K562 (cell line): ENCODE measurements at regions not wholly inside any gene's neighbourhood (a gene's known extent, or its start where the extent isn't known, plus 50 kb on each side); places are given as distances from the start of the nearest gene placed in this dataset.

Experiments used
- CHD2 ChIP-seq: IDR thresholded peaks from 2 replicates; pipeline ENCODE4 v1.6.1; 2011; ENCODE audit warnings: low read depth, low read length
- DPF2 ChIP-seq: fragments of 450-650 bp; IDR thresholded peaks from 2 replicates; pipeline ENCODE4 v1.6.1; 2016
- FOXM1 ChIP-seq, 2 experiments: fragments of 450-650 bp in 1 of 2; sonication (generic) in 1 of 2; formaldehyde crosslinking in 1 of 2; IDR thresholded peaks; 2 replicates each; pipeline versions ENCODE4 v1.6.1 to v1.9.0; 2017 to 2022; ENCODE audit warnings: low read depth in 2 of 2, mild to moderate bottlenecking in 2 of 2, missing genetic modification reagents in 1 of 2, moderate library complexity in 1 of 2
- GMEB1 ChIP-seq: fragments of 250-450 bp; sonication (Bioruptor Pico); IDR thresholded peaks from 2 replicates; pipeline ENCODE4 v1.4.0; 2020; ENCODE audit warnings: mild to moderate bottlenecking
- LCOR ChIP-seq: sonication (generic); formaldehyde crosslinking; IDR thresholded peaks from 2 replicates; pipeline ENCODE4 v1.8.0; 2022; ENCODE audit warnings: mild to moderate bottlenecking, missing genetic modification reagents
- MTF1 ChIP-seq: fragments of 250-450 bp; sonication (Bioruptor Pico); IDR thresholded peaks from 2 replicates; pipeline ENCODE4 v1.9.0; 2021; ENCODE audit warnings: moderate library complexity, mild to moderate bottlenecking, inconsistent platforms, borderline replicate concordance
- SUPT5H ChIP-seq: fragments of 450-650 bp; IDR thresholded peaks from 2 replicates; pipeline ENCODE4 v1.6.1; 2016
- ZBTB12 ChIP-seq: fragments of 250-450 bp; sonication (Bioruptor Pico); IDR thresholded peaks from 2 replicates; pipeline ENCODE4 v1.4.0; 2020
- ZNF239 ChIP-seq: fragments of 250-450 bp; sonication (Bioruptor Pico); IDR thresholded peaks from 2 replicates; pipeline ENCODE4 v1.4.0; 2020; ENCODE audit warnings: mild to moderate bottlenecking
- ZNF668 ChIP-seq: fragments of 250-450 bp; sonication (Bioruptor Pico); IDR thresholded peaks from 2 replicates; pipeline ENCODE4 v1.8.0; 2022; ENCODE audit warnings: mild to moderate bottlenecking, inconsistent platforms
- TF ChIP-seq, protein P1 (sequence below): fragments of 450-650 bp; formaldehyde crosslinking; IDR thresholded peaks from 2 replicates; pipeline ENCODE4 v1.4.0; 2020; ENCODE audit warnings: mild to moderate bottlenecking, moderate library complexity
- TF ChIP-seq, protein P2 (sequence below): fragments of 250-450 bp; sonication (Bioruptor Pico); IDR thresholded peaks from 2 replicates; pipeline ENCODE4 v1.8.0; 2021; ENCODE audit warnings: moderate library complexity, mild to moderate bottlenecking, inconsistent platforms
- TF ChIP-seq, protein P3 (sequence below), 2 experiments: IDR thresholded peaks; 2 replicates each; pipeline ENCODE4 v1.6.1; 2011; ENCODE audit warnings: borderline replicate concordance in 1 of 2, control low read depth in 1 of 2, low read depth in 1 of 2, low read length in 1 of 2, mild to moderate bottlenecking in 1 of 2, mixed read lengths in 1 of 2, moderate library complexity in 1 of 2; ENCODE audit not compliant: insufficient read depth in 1 of 2, insufficient read length in 1 of 2, poor library complexity in 1 of 2, severe bottlenecking in 1 of 2; ENCODE audit errors: extremely low read depth in 1 of 2
- TF ChIP-seq, protein P4 (sequence below): sonication (generic); formaldehyde crosslinking; IDR thresholded peaks from 2 replicates; pipeline ENCODE4 v1.8.1; 2023; ENCODE audit warnings: mild to moderate bottlenecking, missing genetic modification reagents

DNA sequence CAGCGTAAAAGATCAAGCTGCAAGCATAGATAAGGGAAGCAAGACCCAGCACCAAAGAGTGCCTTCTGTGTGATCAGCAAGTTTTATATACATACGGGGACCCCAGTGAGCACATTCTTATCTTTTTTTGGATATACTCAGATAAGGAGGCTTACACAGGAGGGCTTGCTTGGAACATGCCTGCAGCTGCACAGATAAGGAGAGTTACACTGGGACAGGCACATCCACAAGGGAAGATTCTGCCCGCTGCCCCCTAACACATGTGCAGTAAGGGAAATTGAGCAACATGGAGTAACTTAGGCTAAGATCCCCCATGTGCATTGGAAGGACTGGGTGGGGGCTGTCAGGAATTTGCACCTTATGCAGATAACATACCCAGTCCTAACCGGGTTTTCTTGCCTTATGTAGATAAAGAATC is 1334.8 kb downstream of the MRPL39 start (continued):
- TF ChIP-seq, protein P1, sequence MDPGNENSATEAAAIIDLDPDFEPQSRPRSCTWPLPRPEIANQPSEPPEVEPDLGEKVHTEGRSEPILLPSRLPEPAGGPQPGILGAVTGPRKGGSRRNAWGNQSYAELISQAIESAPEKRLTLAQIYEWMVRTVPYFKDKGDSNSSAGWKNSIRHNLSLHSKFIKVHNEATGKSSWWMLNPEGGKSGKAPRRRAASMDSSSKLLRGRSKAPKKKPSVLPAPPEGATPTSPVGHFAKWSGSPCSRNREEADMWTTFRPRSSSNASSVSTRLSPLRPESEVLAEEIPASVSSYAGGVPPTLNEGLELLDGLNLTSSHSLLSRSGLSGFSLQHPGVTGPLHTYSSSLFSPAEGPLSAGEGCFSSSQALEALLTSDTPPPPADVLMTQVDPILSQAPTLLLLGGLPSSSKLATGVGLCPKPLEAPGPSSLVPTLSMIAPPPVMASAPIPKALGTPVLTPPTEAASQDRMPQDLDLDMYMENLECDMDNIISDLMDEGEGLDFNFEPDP (CRISPR knock-in tag), result no peak
- no peak for TF ChIP-seq LCOR (CRISPR knock-in tag)
- peak; percentile 92 for TF ChIP-seq DPF2
- TF ChIP-seq ZBTB12 (CRISPR knock-in tag), result peak; percentile 86
- TF ChIP-seq FOXM1 (IDR thresholded peaks at IDR 0.05; ENCODE audit: low read depth), result peak; percentile 92
- TF ChIP-seq FOXM1 (CRISPR knock-in tag; IDR thresholded peaks at IDR 0.05; ENCODE audit: low read depth), result no peak
- TF ChIP-seq MTF1 (CRISPR knock-in tag), result peak; percentile 73; the same call in 1 of the 2 replicates
- TF ChIP-seq CHD2, result no peak
- TF ChIP-seq, protein P2, sequence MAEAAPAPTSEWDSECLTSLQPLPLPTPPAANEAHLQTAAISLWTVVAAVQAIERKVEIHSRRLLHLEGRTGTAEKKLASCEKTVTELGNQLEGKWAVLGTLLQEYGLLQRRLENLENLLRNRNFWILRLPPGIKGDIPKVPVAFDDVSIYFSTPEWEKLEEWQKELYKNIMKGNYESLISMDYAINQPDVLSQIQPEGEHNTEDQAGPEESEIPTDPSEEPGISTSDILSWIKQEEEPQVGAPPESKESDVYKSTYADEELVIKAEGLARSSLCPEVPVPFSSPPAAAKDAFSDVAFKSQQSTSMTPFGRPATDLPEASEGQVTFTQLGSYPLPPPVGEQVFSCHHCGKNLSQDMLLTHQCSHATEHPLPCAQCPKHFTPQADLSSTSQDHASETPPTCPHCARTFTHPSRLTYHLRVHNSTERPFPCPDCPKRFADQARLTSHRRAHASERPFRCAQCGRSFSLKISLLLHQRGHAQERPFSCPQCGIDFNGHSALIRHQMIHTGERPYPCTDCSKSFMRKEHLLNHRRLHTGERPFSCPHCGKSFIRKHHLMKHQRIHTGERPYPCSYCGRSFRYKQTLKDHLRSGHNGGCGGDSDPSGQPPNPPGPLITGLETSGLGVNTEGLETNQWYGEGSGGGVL (CRISPR knock-in tag), result peak; percentile 72; the same call in 1 of the 2 replicates
- TF ChIP-seq SUPT5H, result no peak
- TF ChIP-seq, protein P3, sequence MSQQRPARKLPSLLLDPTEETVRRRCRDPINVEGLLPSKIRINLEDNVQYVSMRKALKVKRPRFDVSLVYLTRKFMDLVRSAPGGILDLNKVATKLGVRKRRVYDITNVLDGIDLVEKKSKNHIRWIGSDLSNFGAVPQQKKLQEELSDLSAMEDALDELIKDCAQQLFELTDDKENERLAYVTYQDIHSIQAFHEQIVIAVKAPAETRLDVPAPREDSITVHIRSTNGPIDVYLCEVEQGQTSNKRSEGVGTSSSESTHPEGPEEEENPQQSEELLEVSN (IDR thresholded peaks at IDR 0.05; ENCODE audit: borderline replicate concordance in 1 of 2, extremely low read depth in 1 of 2, insufficient read depth in 1 of 2, insufficient read length in 1 of 2, low read depth in 1 of 2, low read length in 1 of 2, poor library complexity in 1 of 2, severe bottlenecking in 1 of 2), result no peak
- TF ChIP-seq ZNF668 (CRISPR knock-in tag), result peak; percentile 97; the same call in 1 of the 2 replicates
- TF ChIP-seq, protein P4, sequence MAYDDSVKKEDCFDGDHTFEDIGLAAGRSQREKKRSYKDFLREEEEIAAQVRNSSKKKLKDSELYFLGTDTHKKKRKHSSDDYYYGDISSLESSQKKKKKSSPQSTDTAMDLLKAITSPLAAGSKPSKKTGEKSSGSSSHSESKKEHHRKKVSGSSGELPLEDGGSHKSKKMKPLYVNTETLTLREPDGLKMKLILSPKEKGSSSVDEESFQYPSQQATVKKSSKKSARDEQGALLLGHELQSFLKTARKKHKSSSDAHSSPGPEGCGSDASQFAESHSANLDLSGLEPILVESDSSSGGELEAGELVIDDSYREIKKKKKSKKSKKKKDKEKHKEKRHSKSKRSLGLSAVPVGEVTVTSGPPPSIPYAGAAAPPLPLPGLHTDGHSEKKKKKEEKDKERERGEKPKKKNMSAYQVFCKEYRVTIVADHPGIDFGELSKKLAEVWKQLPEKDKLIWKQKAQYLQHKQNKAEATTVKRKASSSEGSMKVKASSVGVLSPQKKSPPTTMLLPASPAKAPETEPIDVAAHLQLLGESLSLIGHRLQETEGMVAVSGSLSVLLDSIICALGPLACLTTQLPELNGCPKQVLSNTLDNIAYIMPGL (CRISPR knock-in tag), result no peak
- TF ChIP-seq GMEB1 (CRISPR knock-in tag), result peak; percentile 77
- peak; percentile 93 for TF ChIP-seq ZNF239 (CRISPR knock-in tag)
